ENCODE measurements at regions not wholly inside any gene's neighbourhood (a gene's known extent, or its start where the extent isn't known, plus 50 kb on each side); places are given as distances from the start of the nearest gene placed in this dataset.

DNA sequence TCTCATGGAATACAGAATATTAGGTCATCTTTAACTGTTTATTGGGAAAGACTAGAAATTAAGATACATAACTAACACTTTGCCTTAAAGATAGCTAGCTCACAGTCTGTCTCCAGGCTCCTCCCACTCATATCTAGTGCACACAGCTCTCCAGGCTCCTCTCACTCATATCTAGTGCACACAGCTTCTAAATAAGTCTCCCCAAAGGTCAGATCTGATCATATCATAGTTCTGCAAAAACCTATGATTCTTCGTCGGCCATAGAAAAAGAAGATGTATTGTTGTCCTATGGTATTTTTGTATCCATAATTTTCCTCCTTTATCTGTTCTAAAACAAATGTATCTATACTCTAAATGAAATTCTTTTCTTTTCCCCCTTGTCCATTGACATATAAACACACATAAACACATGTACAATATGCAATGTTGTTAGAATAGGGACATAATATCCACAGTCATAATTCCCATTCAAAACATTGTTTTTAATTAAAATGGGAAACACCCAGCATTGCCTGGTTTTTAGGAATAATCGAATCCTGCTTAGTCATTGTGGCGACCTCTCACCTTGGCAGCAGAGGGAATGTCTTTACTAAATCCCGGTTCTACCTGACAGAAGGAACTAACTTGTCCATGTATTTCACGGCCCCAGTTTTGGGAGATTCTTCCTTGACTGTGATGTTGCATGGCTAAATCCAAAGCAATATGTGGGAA, 1282.0 kb downstream of the PCDH7 start:
- no peak for TF ChIP-seq CTCF (IDR thresholded peaks at IDR 0.05; ENCODE audit: control insufficient read depth, extremely low read depth, insufficient read depth)

DNA sequence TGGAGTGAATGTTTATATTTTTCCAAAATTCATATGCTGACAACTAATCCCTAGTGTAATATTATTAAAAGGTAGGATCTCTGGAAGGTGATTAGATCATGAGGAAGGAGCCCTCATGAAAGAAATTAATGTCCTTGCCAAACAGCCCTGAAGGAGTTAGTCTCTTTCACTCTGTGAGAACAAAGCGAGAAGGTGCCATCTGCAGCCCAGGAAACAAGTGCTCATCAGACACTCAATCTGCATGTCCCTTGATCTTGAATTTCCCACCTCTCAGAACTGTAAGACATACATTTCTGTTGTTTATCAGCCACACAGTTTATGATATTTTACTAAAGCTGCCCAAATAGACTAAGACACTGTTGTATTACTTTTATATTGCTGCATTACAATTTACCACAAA, 1283.4 kb downstream of the PCDH7 start:
- no peak for DNase-seq (ENCODE audit: low read depth)
- H3K4me3 ChIP-seq (ENCODE audit: low read depth, low read length) = no peak overlapping the region

More for the DNA sequence above, 1282.0 kb downstream of the PCDH7 start:
- no peak for DNase-seq (ENCODE audit: low read depth)
- H3K4me3 ChIP-seq (ENCODE audit: low read depth, low read length) = no peak overlapping the region

GRCh38 chr4:32010221-32010620, 1290.1 kb downstream of the PCDH7 start:
- TF ChIP-seq CTCF (IDR thresholded peaks at IDR 0.05; ENCODE audit: control insufficient read depth, extremely low read depth, insufficient read depth) = no peak
- no peak overlapping the region for H3K4me3 ChIP-seq (ENCODE audit: low read depth, low read length)
- DNase-seq (ENCODE audit: low read depth) = no peak

More for the DNA sequence above, 1283.4 kb downstream of the PCDH7 start:
- no peak for TF ChIP-seq CTCF (IDR thresholded peaks at IDR 0.05; ENCODE audit: control insufficient read depth, extremely low read depth, insufficient read depth)

GRCh38 chr4:32022071-32022470, 1301.9 kb downstream of the PCDH7 start:
- no peak for TF ChIP-seq CTCF (IDR thresholded peaks at IDR 0.05; ENCODE audit: control insufficient read depth, extremely low read depth, insufficient read depth)
- no peak overlapping the region for H3K4me3 ChIP-seq (ENCODE audit: low read depth, low read length)
- DNase-seq (ENCODE audit: low read depth) = no peak

GRCh38 chr4:32025851-32026459, 1305.8 kb downstream of the PCDH7 start:
- DNase-seq (ENCODE audit: low read depth) = no peak
- no peak for TF ChIP-seq CTCF (IDR thresholded peaks at IDR 0.05; ENCODE audit: control insufficient read depth, extremely low read depth, insufficient read depth)
- H3K4me3 ChIP-seq (ENCODE audit: low read depth, low read length) = no peak overlapping the region

DNA sequence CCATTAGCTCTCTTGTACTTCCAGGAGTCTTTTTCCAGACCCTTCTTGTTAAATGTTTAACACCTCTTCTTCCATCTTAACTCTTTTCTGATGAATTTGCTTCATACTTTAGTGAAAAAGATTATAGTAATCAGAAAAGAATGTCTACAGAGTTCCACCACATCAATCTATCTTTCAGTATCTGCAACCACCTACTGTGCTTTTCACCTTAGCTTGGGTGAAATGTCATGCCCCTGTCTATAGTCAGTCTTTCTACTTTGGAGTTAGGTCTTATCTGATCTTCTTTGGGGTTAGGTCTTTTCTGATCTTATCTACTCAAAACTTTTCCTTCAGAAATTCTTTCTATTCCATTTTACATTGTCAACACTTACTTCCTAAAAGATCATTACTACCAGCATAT, 1310.2 kb downstream of the PCDH7 start:
- TF ChIP-seq CTCF (IDR thresholded peaks at IDR 0.05; ENCODE audit: control insufficient read depth, extremely low read depth, insufficient read depth) = no peak

More for the DNA sequence above, 1310.2 kb downstream of the PCDH7 start:
- no peak overlapping the region for H3K4me3 ChIP-seq (ENCODE audit: low read depth, low read length)
- no peak for DNase-seq (ENCODE audit: low read depth)

All from LNCaP clone FGC (cell line).